ENCODE measurements at regions not wholly inside any gene's neighbourhood (a gene's known extent, or its start where the extent isn't known, plus 50 kb on each side); places are given as distances from the start of the nearest gene placed in this dataset.

DNA sequence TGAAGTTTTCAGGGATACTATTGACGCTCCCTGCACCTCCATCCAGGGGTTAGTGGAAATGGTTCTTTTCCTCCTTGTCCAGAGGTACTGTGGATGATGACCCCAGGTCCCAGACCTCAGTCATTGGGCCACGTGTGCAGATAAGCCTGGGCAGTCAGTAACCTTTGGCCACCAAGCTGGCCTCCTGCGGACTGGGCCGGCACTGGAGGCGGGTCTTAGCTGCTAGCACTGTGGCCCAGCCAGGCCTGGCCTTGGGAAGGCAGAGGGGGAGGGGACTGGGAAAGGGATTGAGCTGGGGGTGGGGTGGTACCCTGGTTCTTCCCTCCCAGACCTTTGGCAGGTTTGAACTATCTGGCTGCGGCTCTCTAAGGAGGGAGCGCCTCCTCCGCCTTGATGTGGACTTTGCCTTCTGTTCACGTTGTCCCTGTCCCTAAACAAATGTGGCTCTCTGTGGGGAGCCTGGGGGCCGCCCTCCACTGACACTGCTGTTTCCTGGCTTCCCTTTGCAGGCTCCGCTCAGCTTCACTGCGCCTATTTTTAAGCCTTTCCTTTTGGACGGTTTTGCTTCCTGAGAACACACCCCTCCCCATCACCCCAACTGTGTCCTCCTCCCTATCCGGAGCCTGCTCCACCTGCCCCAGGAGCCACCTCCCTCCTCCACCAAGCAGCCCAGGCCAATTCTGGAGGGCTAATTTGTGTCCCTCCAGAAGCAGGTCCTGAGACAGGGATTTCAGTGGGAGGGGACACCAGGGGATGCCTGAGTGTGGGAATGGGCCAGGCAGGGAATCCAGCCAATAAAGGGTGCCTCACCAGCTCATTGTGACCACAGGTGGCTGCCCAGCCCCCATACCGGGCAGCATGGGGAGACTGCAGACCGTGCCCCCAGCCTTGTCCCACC lies 251.9 kb downstream of the SEC14L1 start:
- DNase-seq, result peak; percentile 67 to 69

DNA sequence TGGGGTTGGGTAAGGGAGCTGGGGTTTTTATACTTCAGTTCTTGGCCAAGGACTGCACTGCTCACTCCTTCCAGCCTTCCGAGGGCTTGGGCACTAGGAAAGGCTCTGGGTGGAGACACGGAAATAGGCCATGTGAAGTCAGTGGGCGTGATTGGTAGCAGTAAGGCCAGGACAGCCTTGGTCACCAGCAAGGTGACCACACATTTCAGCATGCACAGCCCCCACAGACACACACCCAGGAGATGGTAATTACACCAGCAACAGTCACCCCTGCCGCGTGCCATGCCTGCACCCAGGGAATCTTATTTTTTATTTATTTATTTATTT lies 252.5 kb downstream of the SEC14L1 start:
- TF ChIP-seq, protein P1, sequence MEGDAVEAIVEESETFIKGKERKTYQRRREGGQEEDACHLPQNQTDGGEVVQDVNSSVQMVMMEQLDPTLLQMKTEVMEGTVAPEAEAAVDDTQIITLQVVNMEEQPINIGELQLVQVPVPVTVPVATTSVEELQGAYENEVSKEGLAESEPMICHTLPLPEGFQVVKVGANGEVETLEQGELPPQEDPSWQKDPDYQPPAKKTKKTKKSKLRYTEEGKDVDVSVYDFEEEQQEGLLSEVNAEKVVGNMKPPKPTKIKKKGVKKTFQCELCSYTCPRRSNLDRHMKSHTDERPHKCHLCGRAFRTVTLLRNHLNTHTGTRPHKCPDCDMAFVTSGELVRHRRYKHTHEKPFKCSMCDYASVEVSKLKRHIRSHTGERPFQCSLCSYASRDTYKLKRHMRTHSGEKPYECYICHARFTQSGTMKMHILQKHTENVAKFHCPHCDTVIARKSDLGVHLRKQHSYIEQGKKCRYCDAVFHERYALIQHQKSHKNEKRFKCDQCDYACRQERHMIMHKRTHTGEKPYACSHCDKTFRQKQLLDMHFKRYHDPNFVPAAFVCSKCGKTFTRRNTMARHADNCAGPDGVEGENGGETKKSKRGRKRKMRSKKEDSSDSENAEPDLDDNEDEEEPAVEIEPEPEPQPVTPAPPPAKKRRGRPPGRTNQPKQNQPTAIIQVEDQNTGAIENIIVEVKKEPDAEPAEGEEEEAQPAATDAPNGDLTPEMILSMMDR (IDR thresholded peaks at IDR 0.05), result no peak
- DNase-seq (no peak), ATAC-seq (no peak)
- Histone ChIP-seq H3K4me1 (peaks cover 55 to 83% (median 71%) of the 10 kb centered on the region in 9 donors), H3K27ac (peak overlapping the region; percentile 59 to 89 (median 76)), H3K4me3 (no peak overlapping the region), H3K9me3 (no peaks in the 10 kb centered on the region), H3K27me3 (no peaks in the 10 kb centered on the region), H3K36me3 (peaks cover 0 to 3% (median 0%) of the 10 kb centered on the region in 9 donors)
- intact Hi-C loops (cut with DNase I), result no loop called here
- WGBS, 2 donors, result 69 to 78% methylated on average over 5 of the region's 5 CpGs

More for the DNA sequence above, 251.9 kb downstream of the SEC14L1 start:
- no peaks in the 10 kb centered on the region for H3K27me3 ChIP-seq
- peak; percentile 30 to 69 (median 57) for ATAC-seq
- H3K4me3 ChIP-seq, result peak overlapping the region in 2 of 10 donors; percentile 3 to 4
- peaks cover 0 to 3% (median 0%) of the 10 kb centered on the region in 9 donors for H3K36me3 ChIP-seq
- TF ChIP-seq, protein P1 (IDR thresholded peaks at IDR 0.05), result no peak
- intact Hi-C loops (cut with DNase I), result no loop called here
- H3K9me3 ChIP-seq, result no peaks in the 10 kb centered on the region
- WGBS, 2 donors, result 25 to 37% methylated on average over 16 of the region's 16 CpGs
- H3K27ac ChIP-seq, result peak overlapping the region; percentile 59 to 89 (median 76)
- H3K4me1 ChIP-seq, result peaks cover 57 to 85% (median 77%) of the 10 kb centered on the region in 9 donors

DNA sequence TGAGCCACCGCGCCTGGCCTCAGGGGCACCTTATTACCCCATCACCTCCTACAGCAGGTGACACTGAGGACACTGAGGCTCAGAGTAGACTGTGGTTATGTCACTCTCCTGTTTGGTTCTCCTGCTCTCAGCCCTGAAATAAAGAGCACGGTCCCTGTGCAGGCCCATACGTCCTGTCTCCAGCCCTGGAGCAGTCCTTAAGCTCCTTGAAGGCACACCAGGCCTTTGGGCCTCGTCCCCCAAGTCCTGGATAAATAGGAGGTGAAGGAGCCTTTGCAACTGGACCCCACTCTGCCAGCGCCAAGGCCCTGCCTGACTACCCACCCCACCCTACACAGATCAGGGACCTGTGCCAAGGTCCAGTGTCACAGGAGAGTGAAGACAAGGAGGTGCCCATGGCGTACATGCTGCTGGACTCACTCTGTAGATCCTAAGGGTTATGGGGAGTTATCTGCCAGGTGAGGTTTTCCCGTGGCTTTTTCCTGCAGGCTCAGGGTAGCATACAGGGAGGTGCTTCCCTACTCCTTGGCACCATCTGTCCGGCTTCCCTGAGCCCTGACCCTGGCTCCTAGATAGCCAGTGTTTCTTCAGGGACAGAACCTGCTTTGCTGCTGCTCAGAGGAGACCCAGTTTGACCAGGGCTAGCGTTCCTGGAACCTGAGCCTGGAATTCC lies 253.2 kb downstream of the SEC14L1 start:
- Histone ChIP-seq H3K36me3 (peaks cover 0 to 3% (median 0%) of the 10 kb centered on the region in 9 donors), H3K4me1 (peaks cover 49 to 82% (median 64%) of the 10 kb centered on the region in 9 donors), H3K27me3 (no peaks in the 10 kb centered on the region), H3K27ac (peak overlapping the region; percentile 4 to 89 (median 76)), H3K4me3 (no peak overlapping the region), H3K9me3 (no peaks in the 10 kb centered on the region)
- WGBS, 2 donors, result 78 to 81% methylated on average over 10 of the region's 10 CpGs
- no peak for DNase-seq
- TF ChIP-seq, protein P1 (IDR thresholded peaks at IDR 0.05), result no peak
- ATAC-seq, result no peak
- intact Hi-C loops (cut with DNase I), result no loop called here

DNA sequence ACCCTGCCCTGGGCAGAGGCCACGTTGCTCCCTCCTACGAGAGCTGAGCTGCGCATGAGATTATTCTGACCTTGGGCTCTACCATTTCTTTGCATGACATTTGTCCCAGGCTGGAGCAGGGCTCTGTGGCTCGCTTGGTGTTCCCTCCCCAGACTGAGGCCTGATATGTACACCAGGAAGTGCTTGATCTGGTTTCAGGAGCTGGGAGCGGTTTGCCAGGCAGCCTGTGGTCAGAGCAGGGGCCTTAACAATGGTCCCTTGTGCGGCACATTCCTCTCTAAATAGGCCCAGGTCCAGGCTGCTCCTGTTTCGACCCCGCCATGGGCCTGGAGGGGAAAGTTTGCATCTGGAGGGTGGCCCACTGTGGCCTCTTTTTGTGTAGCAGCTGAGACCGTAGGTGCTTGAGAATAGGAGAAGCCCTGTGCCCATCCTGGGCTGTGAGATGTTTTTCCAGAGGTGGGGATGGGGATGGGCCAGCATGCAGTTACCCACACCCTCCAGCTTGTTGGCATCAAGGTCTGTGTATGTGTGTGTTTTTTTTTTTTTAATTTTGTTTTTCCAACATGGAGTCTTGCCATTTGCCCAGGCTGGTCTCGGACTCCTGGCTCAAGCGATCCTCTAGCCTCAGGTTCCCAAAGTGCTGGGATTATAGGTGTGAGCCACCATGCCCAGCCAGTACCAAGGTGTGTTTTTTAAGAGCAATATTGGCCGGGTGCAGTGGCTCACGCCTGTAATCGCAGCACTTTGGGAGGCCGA lies 253.9 kb downstream of the SEC14L1 start:
- no peaks in the 10 kb centered on the region for H3K27me3 ChIP-seq
- WGBS, 2 donors, result 55 to 60% methylated on average over 15 of the region's 15 CpGs
- peaks cover 43 to 80% (median 64%) of the 10 kb centered on the region in 9 donors for H3K4me1 ChIP-seq
- no peaks in the 10 kb centered on the region for H3K9me3 ChIP-seq
- no peak for DNase-seq
- H3K4me3 ChIP-seq, result no peak overlapping the region
- TF ChIP-seq, protein P1 (IDR thresholded peaks at IDR 0.05), result no peak
- peak overlapping the region; percentile 4 to 89 (median 76) for H3K27ac ChIP-seq
- peak; percentile 12 to 47 (median 30) for ATAC-seq
- H3K36me3 ChIP-seq, result peaks cover 0 to 9% (median 0%) of the 10 kb centered on the region in 9 donors
- intact Hi-C loops (cut with DNase I), result no loop called here
